Liver (tissue), 8 donors: ENCODE measurements at regions not wholly inside any gene's neighbourhood (a gene's known extent, or its start where the extent isn't known, plus 50 kb on each side); places are given as distances from the start of the nearest gene placed in this dataset.

Experiments
- DNase-seq: peaks from one replicate; pipeline ENCODE4 v3.0.0-alpha.2; 2017; ENCODE audit warnings: low spot score
- H3K27ac ChIP-seq, 2 donors: one replicate each; pipeline ENCODE4 v1.7.0; 2013; ENCODE audit warnings: inconsistent platforms in 2 of 2, low read length in 2 of 2, control low read depth in 1 of 2, low read depth in 1 of 2, mild to moderate bottlenecking in 1 of 2
- H3K27me3 ChIP-seq, 4 donors: one replicate each; pipeline versions ENCODE4 v1.6.1 to v1.7.0; 2013; ENCODE audit warnings: low read length in 3 of 4, inconsistent platforms in 1 of 4, mild to moderate bottlenecking in 1 of 4, moderate library complexity in 1 of 4; ENCODE audit not compliant: control insufficient read depth in 4 of 4, insufficient read depth in 4 of 4
- H3K36me3 ChIP-seq, 4 donors: one replicate each; pipeline versions ENCODE4 v1.6.1 to v1.7.0; 2013; ENCODE audit warnings: low read length in 3 of 4, mild to moderate bottlenecking in 3 of 4, low read depth in 1 of 4, moderate library complexity in 1 of 4; ENCODE audit not compliant: control insufficient read depth in 4 of 4, insufficient read depth in 3 of 4
- H3K4me1 ChIP-seq, 4 donors: one replicate each; pipeline versions ENCODE4 v1.6.1 to v1.7.0; 2013; ENCODE audit warnings: low read length in 3 of 4, mild to moderate bottlenecking in 3 of 4, moderate library complexity in 1 of 4; ENCODE audit not compliant: control insufficient read depth in 4 of 4, insufficient read depth in 4 of 4
- H3K4me3 ChIP-seq, 3 donors: one replicate each; pipeline versions ENCODE4 v1.6.1 to v1.7.0; 2013; ENCODE audit warnings: low read length in 3 of 3, control low read depth in 1 of 3, low read depth in 1 of 3, mild to moderate bottlenecking in 1 of 3
- H3K9ac ChIP-seq, 2 donors: one replicate each; pipeline ENCODE4 v1.7.0; 2013; ENCODE audit warnings: low read length in 2 of 2, mild to moderate bottlenecking in 2 of 2, moderate library complexity in 2 of 2, control low read depth in 1 of 2, low read depth in 1 of 2
- H3K9me3 ChIP-seq, 4 donors: one replicate each; pipeline versions ENCODE4 v1.6.1 to v1.7.0; 2013; ENCODE audit warnings: low read length in 3 of 4; ENCODE audit not compliant: control insufficient read depth in 4 of 4
- ATF3 ChIP-seq: IDR thresholded peaks from 2 replicates; pipeline ENCODE4 v1.6.1; 2016; ENCODE audit warnings: antibody characterized with exemption
- EGR1 ChIP-seq, 2 donors: IDR thresholded peaks; 2 replicates each; pipeline ENCODE4 v1.6.1; 2016 to 2018; ENCODE audit warnings: antibody characterized with exemption in 2 of 2, low read depth in 2 of 2
- FOXA1 ChIP-seq: IDR thresholded peaks from 2 replicates; pipeline ENCODE4 v1.6.1; 2016; ENCODE audit warnings: antibody characterized with exemption
- FOXA2 ChIP-seq: IDR thresholded peaks from 2 replicates; pipeline ENCODE4 v1.6.1; 2016; ENCODE audit warnings: antibody characterized with exemption
- GABPA ChIP-seq, 2 donors: IDR thresholded peaks in 1 of 2; conservative IDR thresholded peaks in 1 of 2; 2 replicates each; pipeline ENCODE4 v1.6.1; 2016; ENCODE audit warnings: antibody characterized with exemption in 2 of 2, mild to moderate bottlenecking in 1 of 2, moderate library complexity in 1 of 2
- HNF4A ChIP-seq, 2 donors: conservative IDR thresholded peaks; 2 replicates each; pipeline ENCODE4 v1.6.1; 2016; ENCODE audit warnings: antibody characterized with exemption in 2 of 2, mild to moderate bottlenecking in 2 of 2
- HNF4G ChIP-seq: IDR thresholded peaks from 2 replicates; pipeline ENCODE4 v1.6.1; 2016; ENCODE audit warnings: antibody characterized with exemption
- JUND ChIP-seq, 2 donors: IDR thresholded peaks; 2 replicates each; pipeline ENCODE4 v1.6.1; 2016; ENCODE audit warnings: antibody characterized with exemption in 2 of 2
- NR2F2 ChIP-seq: IDR thresholded peaks from 2 replicates; pipeline ENCODE4 v1.6.1; 2016; ENCODE audit warnings: antibody characterized with exemption
- RAD21 ChIP-seq, 2 donors: IDR thresholded peaks; 2 replicates each; pipeline ENCODE4 v1.6.1; 2016; ENCODE audit warnings: antibody characterized with exemption in 2 of 2, mild to moderate bottlenecking in 2 of 2
- RXRA ChIP-seq, 2 donors: IDR thresholded peaks; 2 replicates each; pipeline ENCODE4 v1.6.1; 2017 to 2018; ENCODE audit warnings: antibody characterized with exemption in 2 of 2, mild to moderate bottlenecking in 1 of 2
- SP1 ChIP-seq: IDR thresholded peaks from 2 replicates; pipeline ENCODE4 v1.6.1; 2018; ENCODE audit warnings: antibody characterized with exemption, mild to moderate bottlenecking
- TAF1 ChIP-seq: conservative IDR thresholded peaks from 2 replicates; pipeline ENCODE4 v1.6.1; 2016; ENCODE audit warnings: antibody characterized with exemption, mild to moderate bottlenecking
- YY1 ChIP-seq: IDR thresholded peaks from 2 replicates; pipeline ENCODE4 v1.6.1; 2016; ENCODE audit warnings: antibody characterized with exemption, mild to moderate bottlenecking
- WGBS: extraction: QIAGEN DNeasy Blood & Tissue Kit; methylation state at CpG from one replicate; pipeline ENCODE4 v1.1.7; 2013; 5-methylcytosine and 5-hydroxymethylcytosine counted together
- TF ChIP-seq, protein P1 (sequence below): IDR thresholded peaks from 2 replicates; pipeline ENCODE4 v1.6.1; 2016; ENCODE audit warnings: antibody characterized with exemption
- TF ChIP-seq, protein P2 (sequence below): fragments of 150-350 bp; IDR thresholded peaks from 2 replicates; pipeline ENCODE4 v1.5.1; 2017; ENCODE audit warnings: improper control_type of control experiment, low read depth, low read length; ENCODE audit not compliant: missing input control
- TF ChIP-seq, protein P3 (sequence below): IDR thresholded peaks from 2 replicates; pipeline ENCODE4 v1.6.1; 2016; ENCODE audit warnings: antibody characterized with exemption
- donor health status: healthy.
- donor health status: healthy.
- donor health status: healthy.
- donor health status: healthy.
- donor health status: healthy.

GRCh38 chr12:126856958-126857357, 1410.0 kb upstream of the TMEM132C start:
- Histone ChIP-seq H3K36me3 (no peaks in the 10 kb centered on the region), H3K9me3 (no peaks in the 10 kb centered on the region), H3K4me3 (no peak overlapping the region), H3K27ac (no peak overlapping the region), H3K9ac (no peak overlapping the region), H3K27me3 (peaks cover 0 to 3% (median 1%) of the 10 kb centered on the region in 4 donors), H3K4me1 (no peaks in the 10 kb centered on the region)
- DNase-seq, result no peak
- no peak for TF ChIP-seq GABPA (IDR thresholded peaks at IDR 0.05 in 1 of 2, conservative IDR thresholded peaks at IDR 0.05 in 1 of 2)
- TF ChIP-seq, protein P1, sequence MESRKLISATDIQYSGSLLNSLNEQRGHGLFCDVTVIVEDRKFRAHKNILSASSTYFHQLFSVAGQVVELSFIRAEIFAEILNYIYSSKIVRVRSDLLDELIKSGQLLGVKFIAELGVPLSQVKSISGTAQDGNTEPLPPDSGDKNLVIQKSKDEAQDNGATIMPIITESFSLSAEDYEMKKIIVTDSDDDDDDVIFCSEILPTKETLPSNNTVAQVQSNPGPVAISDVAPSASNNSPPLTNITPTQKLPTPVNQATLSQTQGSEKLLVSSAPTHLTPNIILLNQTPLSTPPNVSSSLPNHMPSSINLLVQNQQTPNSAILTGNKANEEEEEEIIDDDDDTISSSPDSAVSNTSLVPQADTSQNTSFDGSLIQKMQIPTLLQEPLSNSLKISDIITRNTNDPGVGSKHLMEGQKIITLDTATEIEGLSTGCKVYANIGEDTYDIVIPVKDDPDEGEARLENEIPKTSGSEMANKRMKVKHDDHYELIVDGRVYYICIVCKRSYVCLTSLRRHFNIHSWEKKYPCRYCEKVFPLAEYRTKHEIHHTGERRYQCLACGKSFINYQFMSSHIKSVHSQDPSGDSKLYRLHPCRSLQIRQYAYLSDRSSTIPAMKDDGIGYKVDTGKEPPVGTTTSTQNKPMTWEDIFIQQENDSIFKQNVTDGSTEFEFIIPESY, result no peak
- TF ChIP-seq, protein P2, sequence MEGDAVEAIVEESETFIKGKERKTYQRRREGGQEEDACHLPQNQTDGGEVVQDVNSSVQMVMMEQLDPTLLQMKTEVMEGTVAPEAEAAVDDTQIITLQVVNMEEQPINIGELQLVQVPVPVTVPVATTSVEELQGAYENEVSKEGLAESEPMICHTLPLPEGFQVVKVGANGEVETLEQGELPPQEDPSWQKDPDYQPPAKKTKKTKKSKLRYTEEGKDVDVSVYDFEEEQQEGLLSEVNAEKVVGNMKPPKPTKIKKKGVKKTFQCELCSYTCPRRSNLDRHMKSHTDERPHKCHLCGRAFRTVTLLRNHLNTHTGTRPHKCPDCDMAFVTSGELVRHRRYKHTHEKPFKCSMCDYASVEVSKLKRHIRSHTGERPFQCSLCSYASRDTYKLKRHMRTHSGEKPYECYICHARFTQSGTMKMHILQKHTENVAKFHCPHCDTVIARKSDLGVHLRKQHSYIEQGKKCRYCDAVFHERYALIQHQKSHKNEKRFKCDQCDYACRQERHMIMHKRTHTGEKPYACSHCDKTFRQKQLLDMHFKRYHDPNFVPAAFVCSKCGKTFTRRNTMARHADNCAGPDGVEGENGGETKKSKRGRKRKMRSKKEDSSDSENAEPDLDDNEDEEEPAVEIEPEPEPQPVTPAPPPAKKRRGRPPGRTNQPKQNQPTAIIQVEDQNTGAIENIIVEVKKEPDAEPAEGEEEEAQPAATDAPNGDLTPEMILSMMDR, result peak; percentile 2
- no peak for TF ChIP-seq FOXA1
- no peak for TF ChIP-seq ATF3
- TF ChIP-seq EGR1 (IDR thresholded peaks at IDR 0.05; ENCODE audit: low read depth in 2 of 2), result no peak
- TF ChIP-seq HNF4G, result no peak
- no peak for TF ChIP-seq SP1
- TF ChIP-seq TAF1, result no peak
- 83% methylated on average over 2 of the region's 2 CpGs for WGBS

- DNase-seq, result no peak
- no peak overlapping the region for H3K9ac ChIP-seq
- no peak overlapping the region for H3K4me3 ChIP-seq
- TF ChIP-seq, protein P3, sequence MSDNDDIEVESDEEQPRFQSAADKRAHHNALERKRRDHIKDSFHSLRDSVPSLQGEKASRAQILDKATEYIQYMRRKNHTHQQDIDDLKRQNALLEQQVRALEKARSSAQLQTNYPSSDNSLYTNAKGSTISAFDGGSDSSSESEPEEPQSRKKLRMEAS, result no peak
- TF ChIP-seq FOXA2, result no peak
- TF ChIP-seq JUND (IDR thresholded peaks at IDR 0.05), result no peak
- TF ChIP-seq HNF4A (conservative IDR thresholded peaks at IDR 0.05), result no peak
- H3K36me3 ChIP-seq, result no peaks in the 10 kb centered on the region
- no peak overlapping the region for H3K27ac ChIP-seq
- peaks cover 0 to 3% (median 1%) of the 10 kb centered on the region in 4 donors for H3K27me3 ChIP-seq
- 72% methylated on average over 3 of the region's 3 CpGs for WGBS
- no peaks in the 10 kb centered on the region for H3K4me1 ChIP-seq
- no peaks in the 10 kb centered on the region for H3K9me3 ChIP-seq
These were observed 1408.4 kb upstream of the TMEM132C start for GRCh38 chr12:126858560-126858959.

GRCh38 chr12:126860210-126860609, 1406.8 kb upstream of the TMEM132C start:
- peaks cover 0 to 2% (median 0%) of the 10 kb centered on the region in 4 donors for H3K9me3 ChIP-seq
- H3K27me3 ChIP-seq, result peaks cover 0 to 3% (median 1%) of the 10 kb centered on the region in 4 donors
- no peak overlapping the region for H3K9ac ChIP-seq
- DNase-seq, result no peak
- no peaks in the 10 kb centered on the region for H3K4me1 ChIP-seq
- 61% methylated on average over 1 of the region's 1 CpG for WGBS
- H3K36me3 ChIP-seq, result no peaks in the 10 kb centered on the region
- no peak overlapping the region for H3K4me3 ChIP-seq
- H3K27ac ChIP-seq, result no peak overlapping the region
- TF ChIP-seq NR2F2, result no peak
- TF ChIP-seq RXRA (IDR thresholded peaks at IDR 0.05), result no peak
- TF ChIP-seq GABPA (IDR thresholded peaks at IDR 0.05 in 1 of 2, conservative IDR thresholded peaks at IDR 0.05 in 1 of 2), result no peak
- TF ChIP-seq, protein P2, result no peak
- TF ChIP-seq FOXA2, result no peak
- TF ChIP-seq ATF3, result no peak
- no peak for TF ChIP-seq JUND (IDR thresholded peaks at IDR 0.05)
- TF ChIP-seq, protein P3, result no peak
- TF ChIP-seq EGR1 (IDR thresholded peaks at IDR 0.05; ENCODE audit: low read depth in 2 of 2), result no peak
- TF ChIP-seq RAD21 (IDR thresholded peaks at IDR 0.05), result no peak
- no peak for TF ChIP-seq YY1
- TF ChIP-seq HNF4G, result no peak
- TF ChIP-seq FOXA1, result no peak
- no peak for TF ChIP-seq TAF1
